ENCODE measurements at regions not wholly inside any gene's neighbourhood (a gene's known extent, or its start where the extent isn't known, plus 50 kb on each side); places are given as distances from the start of the nearest gene placed in this dataset.

GRCh38 chr17:34713687-34714086, 134.3 kb downstream of the TMEM132E start:
- Histone ChIP-seq H3K9ac (ENCODE audit: insufficient read length, low read depth) (no peak overlapping the region), H3K4me1 (ENCODE audit: insufficient read depth, insufficient read length) (no peaks in the 10 kb centered on the region), H3K4me3 (ENCODE audit: insufficient read length, low read depth) (no peak overlapping the region), H3K9me3 (ENCODE audit: insufficient read depth, low read length) (no peaks in the 10 kb centered on the region), H3K36me3 (ENCODE audit: insufficient read depth, insufficient read length, low read length) (no peaks in the 10 kb centered on the region), H3K27me3 (ENCODE audit: insufficient read depth, insufficient read length) (peaks cover 22% of the 10 kb centered on the region)
- no peak for DNase-seq (ENCODE audit: low read depth, low spot score)
- no peak for TF ChIP-seq SUZ12 (IDR thresholded peaks at IDR 0.05; ENCODE audit: extremely low read depth, insufficient read depth, insufficient read length)
- no peak for TF ChIP-seq YY1 (IDR thresholded peaks at IDR 0.05; ENCODE audit: insufficient read depth, insufficient read length)

DNA sequence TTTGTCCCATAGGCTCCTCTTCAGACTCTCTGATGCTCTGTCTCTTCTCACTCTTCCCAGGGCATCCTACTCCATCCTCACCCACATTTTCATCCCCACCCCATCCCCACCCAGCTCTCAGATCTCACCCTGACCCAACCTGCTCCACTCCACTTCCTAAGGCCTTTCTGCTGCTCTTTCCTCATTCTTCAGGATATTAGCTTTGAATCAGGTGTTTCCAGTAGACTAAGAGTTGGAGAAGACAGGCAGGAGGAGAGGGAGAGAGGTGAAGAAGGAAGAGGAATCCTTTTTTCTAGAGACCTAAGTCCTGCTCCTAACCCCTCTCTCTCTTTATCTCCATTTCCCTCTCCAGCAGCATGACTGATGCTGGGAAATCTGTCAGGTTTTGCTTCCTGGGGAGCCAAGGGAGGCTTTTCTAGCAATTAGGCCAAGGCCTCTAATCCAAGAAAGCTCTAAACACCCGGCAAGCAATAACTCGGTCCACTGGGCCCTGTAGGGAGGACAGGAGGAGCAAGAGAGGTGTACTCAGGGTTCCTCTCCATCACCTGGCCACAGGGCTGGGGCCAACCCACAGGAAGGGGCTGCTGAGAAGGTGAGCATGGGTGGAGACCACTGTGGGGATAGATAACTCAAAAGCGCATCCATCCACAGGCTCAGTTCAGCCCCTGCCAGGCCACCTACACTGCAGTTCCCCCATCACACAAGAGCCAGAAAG, 133.3 kb downstream of the TMEM132E start:
- H3K9me3 ChIP-seq (ENCODE audit: insufficient read depth, low read length) = no peaks in the 10 kb centered on the region
- no peak overlapping the region for H3K9ac ChIP-seq (ENCODE audit: insufficient read length, low read depth)
- no peaks in the 10 kb centered on the region for H3K36me3 ChIP-seq (ENCODE audit: insufficient read depth, insufficient read length, low read length)
- TF ChIP-seq ZNF274 (IDR thresholded peaks at IDR 0.05; ENCODE audit: low read depth, low read length) (no peak), SUZ12 (IDR thresholded peaks at IDR 0.05; ENCODE audit: extremely low read depth, insufficient read depth, insufficient read length) (no peak), YY1 (IDR thresholded peaks at IDR 0.05; ENCODE audit: insufficient read depth, insufficient read length) (no peak)
- no peaks in the 10 kb centered on the region for H3K4me1 ChIP-seq (ENCODE audit: insufficient read depth, insufficient read length)
- DNase-seq (ENCODE audit: low read depth, low spot score) = no peak
- peaks cover 31% of the 10 kb centered on the region for H3K27me3 ChIP-seq (ENCODE audit: insufficient read depth, insufficient read length)
- no peak overlapping the region for H3K4me3 ChIP-seq (ENCODE audit: insufficient read length, low read depth)

DNA sequence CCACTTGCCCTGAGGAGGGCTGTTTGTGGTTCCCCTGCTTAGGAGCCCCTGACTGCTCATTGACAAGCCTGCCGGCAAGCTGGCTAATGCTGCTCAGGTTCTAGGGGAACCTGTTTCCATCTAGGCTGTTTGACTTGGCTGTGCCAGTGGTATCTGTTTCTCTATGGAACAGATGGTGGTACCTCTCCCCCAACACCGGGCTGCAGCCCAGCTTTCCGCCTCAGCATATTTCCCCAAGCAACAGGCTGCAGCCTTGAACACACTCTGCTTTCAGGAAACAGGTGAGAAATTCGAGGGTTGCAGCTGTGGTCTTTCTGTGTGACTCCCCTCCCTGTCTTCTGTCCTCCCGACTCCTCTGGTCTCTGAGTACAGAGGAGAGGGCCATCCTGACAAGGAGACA, 132.3 kb downstream of the TMEM132E start:
- Histone ChIP-seq H3K9me3 (ENCODE audit: insufficient read depth, low read length) (no peaks in the 10 kb centered on the region), H3K4me3 (ENCODE audit: insufficient read length, low read depth) (no peak overlapping the region), H3K9ac (ENCODE audit: insufficient read length, low read depth) (no peak overlapping the region), H3K36me3 (ENCODE audit: insufficient read depth, insufficient read length, low read length) (no peaks in the 10 kb centered on the region), H3K4me1 (ENCODE audit: insufficient read depth, insufficient read length) (no peaks in the 10 kb centered on the region), H3K27me3 (ENCODE audit: insufficient read depth, insufficient read length) (peaks cover 40% of the 10 kb centered on the region)
- TF ChIP-seq YY1 (IDR thresholded peaks at IDR 0.05; ENCODE audit: insufficient read depth, insufficient read length) (no peak), SUZ12 (IDR thresholded peaks at IDR 0.05; ENCODE audit: extremely low read depth, insufficient read depth, insufficient read length) (no peak), ZNF274 (IDR thresholded peaks at IDR 0.05; ENCODE audit: low read depth, low read length) (no peak)
- DNase-seq (ENCODE audit: low read depth, low spot score) = no peak

DNA sequence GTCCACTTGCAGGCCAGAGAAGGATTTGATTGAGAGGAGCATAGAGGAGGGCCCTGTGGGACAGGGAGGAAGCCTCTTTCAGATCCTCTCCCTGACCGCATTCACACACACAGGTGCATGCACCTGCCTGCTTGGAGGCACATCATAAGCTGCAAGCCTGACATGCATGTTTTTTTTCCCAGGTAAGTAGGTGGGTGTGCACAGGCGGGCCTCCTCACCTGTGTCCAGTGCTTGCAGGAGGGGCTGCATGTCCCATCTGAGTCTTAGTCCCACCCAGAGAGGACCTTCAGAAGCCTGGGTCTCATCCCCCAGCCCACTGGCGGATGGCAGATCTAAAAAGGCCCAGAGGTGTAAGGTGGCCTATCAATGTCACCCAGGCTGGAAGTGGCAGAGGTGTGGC, 130.8 kb downstream of the TMEM132E start:
- no peaks in the 10 kb centered on the region for H3K9me3 ChIP-seq (ENCODE audit: insufficient read depth, low read length)
- DNase-seq (ENCODE audit: low read depth, low spot score) = no peak
- H3K36me3 ChIP-seq (ENCODE audit: insufficient read depth, insufficient read length, low read length) = no peaks in the 10 kb centered on the region
- H3K4me3 ChIP-seq (ENCODE audit: insufficient read length, low read depth) = no peak overlapping the region
- no peaks in the 10 kb centered on the region for H3K4me1 ChIP-seq (ENCODE audit: insufficient read depth, insufficient read length)
- no peak for TF ChIP-seq SUZ12 (IDR thresholded peaks at IDR 0.05; ENCODE audit: extremely low read depth, insufficient read depth, insufficient read length)
- TF ChIP-seq YY1 (IDR thresholded peaks at IDR 0.05; ENCODE audit: insufficient read depth, insufficient read length) = no peak
- TF ChIP-seq ZNF274 (IDR thresholded peaks at IDR 0.05; ENCODE audit: low read depth, low read length) = no peak
- no peak overlapping the region for H3K9ac ChIP-seq (ENCODE audit: insufficient read length, low read depth)
- H3K27me3 ChIP-seq (ENCODE audit: insufficient read depth, insufficient read length) = peaks cover 50% of the 10 kb centered on the region

GRCh38 chr17:34709158-34709754, 129.9 kb downstream of the TMEM132E start:
- no peak overlapping the region for H3K4me3 ChIP-seq (ENCODE audit: insufficient read length, low read depth)
- H3K4me1 ChIP-seq (ENCODE audit: insufficient read depth, insufficient read length) = no peaks in the 10 kb centered on the region
- TF ChIP-seq SUZ12 (IDR thresholded peaks at IDR 0.05; ENCODE audit: extremely low read depth, insufficient read depth, insufficient read length) (no peak), ZNF274 (IDR thresholded peaks at IDR 0.05; ENCODE audit: low read depth, low read length) (no peak), YY1 (IDR thresholded peaks at IDR 0.05; ENCODE audit: insufficient read depth, insufficient read length) (no peak)
- no peak overlapping the region for H3K9ac ChIP-seq (ENCODE audit: insufficient read length, low read depth)
- H3K36me3 ChIP-seq (ENCODE audit: insufficient read depth, insufficient read length, low read length) = no peaks in the 10 kb centered on the region
- H3K27me3 ChIP-seq (ENCODE audit: insufficient read depth, insufficient read length) = peaks cover 50% of the 10 kb centered on the region
- no peak for DNase-seq (ENCODE audit: low read depth, low spot score)
- H3K9me3 ChIP-seq (ENCODE audit: insufficient read depth, low read length) = no peaks in the 10 kb centered on the region

GRCh38 chr17:34706029-34706428, 126.6 kb downstream of the TMEM132E start:
- no peaks in the 10 kb centered on the region for H3K36me3 ChIP-seq (ENCODE audit: insufficient read depth, insufficient read length, low read length)
- H3K27me3 ChIP-seq (ENCODE audit: insufficient read depth, insufficient read length) = peaks cover 66% of the 10 kb centered on the region
- TF ChIP-seq SUZ12 (IDR thresholded peaks at IDR 0.05; ENCODE audit: extremely low read depth, insufficient read depth, insufficient read length) = no peak
- no peak for TF ChIP-seq YY1 (IDR thresholded peaks at IDR 0.05; ENCODE audit: insufficient read depth, insufficient read length)
- no peak for TF ChIP-seq ZNF274 (IDR thresholded peaks at IDR 0.05; ENCODE audit: low read depth, low read length)
- no peaks in the 10 kb centered on the region for H3K4me1 ChIP-seq (ENCODE audit: insufficient read depth, insufficient read length)
- DNase-seq (ENCODE audit: low read depth, low spot score) = peak; percentile 8
- H3K4me3 ChIP-seq (ENCODE audit: insufficient read length, low read depth) = no peak overlapping the region
- H3K9ac ChIP-seq (ENCODE audit: insufficient read length, low read depth) = no peak overlapping the region
- H3K9me3 ChIP-seq (ENCODE audit: insufficient read depth, low read length) = no peaks in the 10 kb centered on the region

- peak; percentile 52 for DNase-seq (ENCODE audit: low read depth, low spot score)
- no peaks in the 10 kb centered on the region for H3K9me3 ChIP-seq (ENCODE audit: insufficient read depth, low read length)
- TF ChIP-seq SUZ12 (IDR thresholded peaks at IDR 0.05; ENCODE audit: extremely low read depth, insufficient read depth, insufficient read length) (no peak), YY1 (IDR thresholded peaks at IDR 0.05; ENCODE audit: insufficient read depth, insufficient read length) (no peak), ZNF274 (IDR thresholded peaks at IDR 0.05; ENCODE audit: low read depth, low read length) (no peak)
These were observed 124.2 kb downstream of the TMEM132E start for GRCh38 chr17:34703533-34703932.

More at GRCh38 chr17:34703533-34703932, 124.2 kb downstream of the TMEM132E start:
- Histone ChIP-seq H3K9ac (ENCODE audit: insufficient read length, low read depth) (no peak overlapping the region), H3K36me3 (ENCODE audit: insufficient read depth, insufficient read length, low read length) (no peaks in the 10 kb centered on the region), H3K4me1 (ENCODE audit: insufficient read depth, insufficient read length) (no peaks in the 10 kb centered on the region), H3K4me3 (ENCODE audit: insufficient read length, low read depth) (no peak overlapping the region), H3K27me3 (ENCODE audit: insufficient read depth, insufficient read length) (peaks cover 73% of the 10 kb centered on the region)
